Loucy (cell line): ENCODE measurements at regions not wholly inside any gene's neighbourhood (a gene's known extent, or its start where the extent isn't known, plus 50 kb on each side); places are given as distances from the start of the nearest gene placed in this dataset.

Experiments
- H2AFZ ChIP-seq: fragments of 200-600 bp; sonication (generic); 2 replicates; pipeline ENCODE4 v1.6.0; 2016; ENCODE audit warnings: antibody characterized with exemption, mild to moderate bottlenecking, low read length, moderate library complexity
- H3F3A ChIP-seq: fragments of 200-600 bp; 2 replicates; pipeline ENCODE4 v1.6.0; 2016; ENCODE audit warnings: antibody characterized with exemption, low read depth, mild to moderate bottlenecking
- H3K27me3 ChIP-seq: fragments of 200-600 bp; sonication (generic); 2 replicates; pipeline ENCODE4 v1.6.1; 2014; ENCODE audit warnings: low read length, mild to moderate bottlenecking; ENCODE audit not compliant: insufficient read depth, poor library complexity, severe bottlenecking
- H3K36me3 ChIP-seq: fragments of 200-600 bp; sonication (generic); 2 replicates; pipeline ENCODE4 v1.6.1; 2016; ENCODE audit warnings: low read length; ENCODE audit not compliant: insufficient read depth
- H3K4me1 ChIP-seq: fragments of 200-600 bp; sonication (generic); 2 replicates; pipeline ENCODE4 v1.5.1; 2014; ENCODE audit warnings: low read length, mild to moderate bottlenecking; ENCODE audit not compliant: insufficient read depth, poor library complexity, severe bottlenecking
- H3K4me2 ChIP-seq: fragments of 200-600 bp; sonication (generic); 2 replicates; pipeline ENCODE4 v1.6.0; 2014; ENCODE audit warnings: antibody characterized with exemption, low read length, low read depth, mild to moderate bottlenecking; ENCODE audit not compliant: poor library complexity, severe bottlenecking
- H3K4me3 ChIP-seq: fragments of 200-600 bp; sonication (generic); 2 replicates; pipeline ENCODE4 v1.5.1; 2014; ENCODE audit warnings: low read length, mild to moderate bottlenecking, mixed read lengths; ENCODE audit not compliant: poor library complexity, severe bottlenecking
- H3K79me2 ChIP-seq: fragments of 200-600 bp; sonication (generic); 2 replicates; pipeline ENCODE4 v1.6.1; 2014; ENCODE audit warnings: low read length; ENCODE audit not compliant: insufficient read depth
- H3K9ac ChIP-seq: fragments of 200-600 bp; sonication (generic); 2 replicates; pipeline ENCODE4 v1.6.0; 2014; ENCODE audit warnings: mild to moderate bottlenecking, low read depth, low read length, moderate library complexity; ENCODE audit not compliant: poor library complexity, severe bottlenecking
- H3K9me2 ChIP-seq: fragments of 200-600 bp; sonication (generic); replicated peaks from 2 replicates; pipeline ENCODE4 v1.6.1; 2016; ENCODE audit warnings: low read depth, low read length, mixed read lengths
- H3K9me3 ChIP-seq: fragments of 200-600 bp; sonication (generic); 2 replicates; pipeline ENCODE4 v1.6.1; 2014; ENCODE audit warnings: mild to moderate bottlenecking, antibody characterized with exemption, low read length, low read depth; ENCODE audit not compliant: insufficient read depth
- H4K20me1 ChIP-seq: fragments of 200-600 bp; sonication (generic); 2 replicates; pipeline ENCODE4 v1.6.0; 2014; ENCODE audit warnings: antibody characterized with exemption, low read length, mild to moderate bottlenecking; ENCODE audit not compliant: insufficient read depth, poor library complexity, severe bottlenecking
- EZH2phosphoT487 ChIP-seq: fragments of 200-600 bp; IDR thresholded peaks from 2 replicates; pipeline ENCODE4 v1.6.1; 2018; ENCODE audit warnings: antibody characterized with exemption, mild to moderate bottlenecking, moderate library complexity, borderline replicate concordance
- TF ChIP-seq, protein P1 (sequence below): fragments of 200-600 bp; sonication (generic); conservative IDR thresholded peaks from 2 replicates; pipeline ENCODE4 v1.5.1; 2014; ENCODE audit warnings: mild to moderate bottlenecking, antibody characterized with exemption, low read length

DNA sequence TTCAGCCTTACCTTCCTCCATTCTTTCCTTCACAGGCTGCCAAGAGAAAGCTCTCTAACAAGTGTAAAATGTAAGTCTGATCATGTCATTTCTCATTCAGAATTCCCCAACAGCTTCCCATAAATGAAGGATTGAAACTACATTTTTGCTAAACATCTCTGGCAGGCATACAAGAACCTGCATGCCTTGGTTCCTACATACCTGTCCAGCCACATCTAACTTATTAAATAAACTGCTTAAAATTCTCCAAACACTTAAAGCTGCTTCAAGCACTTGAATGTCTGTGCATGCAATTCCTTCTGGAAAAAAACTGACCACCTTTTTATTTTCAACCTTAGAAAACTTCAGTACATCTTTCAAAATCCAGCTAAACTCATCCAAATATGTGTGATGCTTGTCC is 84.4 kb upstream of the DCN start:
- no peaks in the 10 kb centered on the region for H3K4me1 ChIP-seq

DNA sequence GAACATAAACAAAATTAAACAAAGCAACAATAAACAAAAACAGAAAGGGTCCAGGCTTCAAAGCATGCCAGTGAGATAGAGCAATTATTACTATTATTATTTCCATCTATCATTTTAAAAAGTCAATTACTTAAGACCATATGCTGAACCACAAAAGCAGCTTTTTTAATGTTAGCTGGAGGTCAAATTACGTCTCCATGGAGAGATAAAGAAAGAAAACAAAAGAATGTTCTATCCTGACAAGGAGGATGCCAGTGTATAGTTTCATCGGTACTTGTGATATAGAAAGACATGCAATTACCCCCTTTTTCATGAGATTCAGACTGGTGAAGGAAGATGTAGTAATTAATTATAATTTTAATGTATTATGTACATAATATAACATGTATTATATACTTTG is 81.6 kb upstream of the DCN start:
- Histone ChIP-seq H3F3A (no peaks in the 10 kb centered on the region), H3K27me3 (no peaks in the 10 kb centered on the region), H3K79me2 (no peaks in the 10 kb centered on the region), H3K9me2 (no peaks in the 10 kb centered on the region), H4K20me1 (no peaks in the 10 kb centered on the region), H2AFZ (no peak overlapping the region), H3K4me1 (no peaks in the 10 kb centered on the region), H3K4me2 (no peak overlapping the region), H3K36me3 (no peaks in the 10 kb centered on the region), H3K4me3 (no peak overlapping the region), H3K9ac (no peak overlapping the region), H3K9me3 (no peaks in the 10 kb centered on the region)
- no peak for TF ChIP-seq EZH2phosphoT487
- TF ChIP-seq, protein P1, sequence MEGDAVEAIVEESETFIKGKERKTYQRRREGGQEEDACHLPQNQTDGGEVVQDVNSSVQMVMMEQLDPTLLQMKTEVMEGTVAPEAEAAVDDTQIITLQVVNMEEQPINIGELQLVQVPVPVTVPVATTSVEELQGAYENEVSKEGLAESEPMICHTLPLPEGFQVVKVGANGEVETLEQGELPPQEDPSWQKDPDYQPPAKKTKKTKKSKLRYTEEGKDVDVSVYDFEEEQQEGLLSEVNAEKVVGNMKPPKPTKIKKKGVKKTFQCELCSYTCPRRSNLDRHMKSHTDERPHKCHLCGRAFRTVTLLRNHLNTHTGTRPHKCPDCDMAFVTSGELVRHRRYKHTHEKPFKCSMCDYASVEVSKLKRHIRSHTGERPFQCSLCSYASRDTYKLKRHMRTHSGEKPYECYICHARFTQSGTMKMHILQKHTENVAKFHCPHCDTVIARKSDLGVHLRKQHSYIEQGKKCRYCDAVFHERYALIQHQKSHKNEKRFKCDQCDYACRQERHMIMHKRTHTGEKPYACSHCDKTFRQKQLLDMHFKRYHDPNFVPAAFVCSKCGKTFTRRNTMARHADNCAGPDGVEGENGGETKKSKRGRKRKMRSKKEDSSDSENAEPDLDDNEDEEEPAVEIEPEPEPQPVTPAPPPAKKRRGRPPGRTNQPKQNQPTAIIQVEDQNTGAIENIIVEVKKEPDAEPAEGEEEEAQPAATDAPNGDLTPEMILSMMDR: no peak

More for the DNA sequence above, 84.4 kb upstream of the DCN start:
- no peak for TF ChIP-seq EZH2phosphoT487
- TF ChIP-seq, protein P1: no peak
- Histone ChIP-seq H3K9me3 (no peaks in the 10 kb centered on the region), H3K9me2 (no peaks in the 10 kb centered on the region), H3K4me3 (no peak overlapping the region), H3K36me3 (no peaks in the 10 kb centered on the region), H2AFZ (no peak overlapping the region), H3K9ac (no peak overlapping the region), H3F3A (no peaks in the 10 kb centered on the region), H3K79me2 (no peaks in the 10 kb centered on the region), H4K20me1 (no peaks in the 10 kb centered on the region), H3K4me2 (no peak overlapping the region), H3K27me3 (no peaks in the 10 kb centered on the region)

DNA sequence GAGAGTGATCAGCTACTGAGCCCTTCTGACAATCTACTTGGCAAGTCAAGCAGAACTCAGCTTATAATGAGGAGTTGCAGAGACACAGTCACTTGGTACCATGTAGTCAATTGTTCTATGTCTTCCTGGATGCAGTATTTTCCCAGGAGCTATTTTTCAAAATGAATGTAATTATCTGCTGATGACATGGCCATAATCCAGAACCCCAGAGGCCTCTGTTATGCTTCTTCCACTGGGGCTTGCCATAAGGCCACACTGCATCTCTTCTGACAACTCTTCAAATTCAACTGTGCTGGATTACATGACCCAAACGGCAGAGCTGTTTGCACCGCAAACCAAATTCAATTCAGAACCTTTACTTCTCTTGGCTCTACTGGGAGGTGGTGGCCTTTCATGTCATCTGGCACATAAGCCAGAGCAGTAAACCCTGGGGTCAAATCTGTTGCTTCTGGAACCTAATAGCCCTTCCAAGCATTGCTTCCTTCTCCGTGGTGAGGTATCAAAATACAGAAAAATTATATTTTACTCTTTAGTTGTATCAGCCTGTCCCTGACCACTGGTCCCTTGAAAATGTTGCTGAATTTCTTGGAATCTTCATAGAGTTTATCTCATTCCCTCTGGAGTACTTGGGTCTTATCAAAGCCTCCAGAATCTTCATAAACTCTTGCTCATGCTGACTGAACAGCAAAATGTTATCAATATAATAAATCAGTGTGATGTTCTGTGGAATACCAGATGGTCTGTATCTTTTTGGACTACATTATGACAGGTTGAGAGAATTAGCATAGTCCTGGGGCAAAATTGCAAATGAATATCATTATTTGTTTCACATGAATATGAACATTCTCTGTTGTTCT is 79.4 kb upstream of the DCN start:
- H3K4me2 ChIP-seq: no peak overlapping the region
- H3K9me3 ChIP-seq: no peaks in the 10 kb centered on the region
- TF ChIP-seq EZH2phosphoT487: no peak
- TF ChIP-seq, protein P1: no peak
- H2AFZ ChIP-seq: no peak overlapping the region
- no peak overlapping the region for H3K4me3 ChIP-seq
- H3K9ac ChIP-seq: no peak overlapping the region
- H3K79me2 ChIP-seq: no peaks in the 10 kb centered on the region
- H3F3A ChIP-seq: no peaks in the 10 kb centered on the region
- H3K9me2 ChIP-seq: no peaks in the 10 kb centered on the region
- no peaks in the 10 kb centered on the region for H3K36me3 ChIP-seq
- no peaks in the 10 kb centered on the region for H4K20me1 ChIP-seq
- H3K27me3 ChIP-seq: no peaks in the 10 kb centered on the region
- no peaks in the 10 kb centered on the region for H3K4me1 ChIP-seq
